HFF-Myc (cell line): ENCODE measurements at regions not wholly inside any gene's neighbourhood (a gene's known extent, or its start where the extent isn't known, plus 50 kb on each side); places are given as distances from the start of the nearest gene placed in this dataset.

Experiments used
- DNase-seq: peaks from one replicate; pipeline ENCODE4 v3.0.0-alpha.2; 2011; ENCODE audit warnings: low read depth; ENCODE audit errors: extremely low read depth
- H3K4me3 ChIP-seq: replicated peaks from 2 replicates; pipeline ENCODE4 v1.5.1; 2011; ENCODE audit warnings: low read depth, mild to moderate bottlenecking, control low read depth, low read length
- CTCF ChIP-seq: IDR thresholded peaks from 2 replicates; pipeline ENCODE4 v1.5.1; 2012; ENCODE audit warnings: mild to moderate bottlenecking, low read depth, low read length, control low read depth; ENCODE audit errors: missing control alignments

DNA sequence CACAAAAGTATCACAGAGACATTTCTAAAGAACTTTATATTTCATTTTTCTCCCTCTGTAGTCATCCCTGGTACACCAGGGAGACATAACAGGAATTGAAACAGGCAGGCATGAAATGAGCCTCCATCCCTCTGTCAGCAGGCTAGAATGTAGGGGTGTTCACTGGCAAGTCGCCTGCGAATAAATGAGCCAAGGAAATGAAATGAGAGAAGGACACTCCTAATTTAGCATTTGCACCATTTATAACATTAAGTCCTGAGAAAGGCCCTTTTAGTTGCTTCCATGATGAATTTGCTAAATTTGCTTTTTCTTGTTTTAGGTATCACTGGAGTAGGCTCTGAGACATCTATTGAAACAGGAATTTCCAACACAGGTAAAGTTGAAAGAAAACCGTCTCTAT lies 192.4 kb upstream of the CNTN1 start:
- no peak for DNase-seq
- H3K4me3 ChIP-seq: no peak overlapping the region
- no peak for TF ChIP-seq CTCF

DNA sequence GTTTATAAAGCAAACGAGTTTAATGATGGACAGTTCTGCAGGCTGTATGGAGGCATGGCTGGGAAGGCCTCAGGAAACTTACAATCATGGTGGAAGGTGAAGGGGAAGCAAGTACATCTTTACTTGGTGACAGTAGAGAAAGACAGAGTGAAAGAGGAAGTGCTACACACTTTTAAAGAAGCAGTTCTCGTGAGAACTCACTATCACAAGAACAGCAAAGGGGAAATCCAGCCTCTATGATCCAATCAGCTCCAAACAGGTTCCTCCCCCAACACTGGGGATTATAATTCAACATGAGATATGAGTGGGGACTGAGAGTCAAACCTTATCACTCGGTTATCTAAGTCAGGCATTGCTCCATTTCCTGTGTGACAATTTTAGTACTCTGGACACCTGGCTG lies 189.9 kb upstream of the CNTN1 start:
- no peak overlapping the region for H3K4me3 ChIP-seq
- TF ChIP-seq CTCF: no peak
- no peak for DNase-seq

GRCh38 chr12:40505327-40505726 lies 186.9 kb upstream of the CNTN1 start:
- H3K4me3 ChIP-seq: no peak overlapping the region
- no peak for TF ChIP-seq CTCF
- DNase-seq: no peak

DNA sequence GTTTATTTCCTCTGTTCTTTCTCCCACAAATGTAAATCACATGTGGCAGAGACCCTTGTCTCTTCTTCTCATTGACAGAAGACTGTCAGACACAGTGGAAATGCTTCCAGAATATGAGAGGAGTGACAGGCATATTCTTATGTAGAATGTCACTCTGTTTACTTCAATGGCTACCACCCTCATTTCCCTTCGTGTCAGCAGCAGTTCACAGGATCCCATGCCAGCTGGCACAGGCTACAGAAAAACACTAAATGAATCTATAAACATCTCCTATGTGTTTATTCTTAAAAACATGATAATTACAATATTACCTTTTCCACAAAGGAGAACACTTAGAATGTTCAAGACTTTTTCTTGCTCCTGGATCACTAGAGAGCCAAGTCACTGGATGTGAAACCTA lies 183.8 kb upstream of the CNTN1 start:
- no peak for TF ChIP-seq CTCF
- no peak for DNase-seq
- no peak overlapping the region for H3K4me3 ChIP-seq

DNA sequence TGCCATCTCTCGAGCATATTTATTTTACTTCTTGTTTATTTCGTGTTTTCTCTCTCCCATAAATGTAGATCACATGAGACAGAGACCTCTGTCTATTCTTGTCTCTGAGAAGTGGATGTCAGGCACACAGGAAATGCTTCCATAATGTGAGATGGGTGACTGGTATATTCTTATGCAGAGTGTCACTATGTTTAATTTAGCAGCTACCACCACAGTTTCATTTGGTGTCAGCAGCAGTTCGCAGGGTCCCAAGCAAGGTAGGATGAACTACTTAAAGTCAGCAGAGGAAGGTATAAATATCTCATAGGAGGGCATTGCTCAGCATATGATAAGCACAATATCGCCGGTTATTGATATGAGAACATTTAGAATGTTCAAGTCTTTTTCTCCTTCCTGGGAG lies 180.9 kb upstream of the CNTN1 start:
- no peak for DNase-seq
- no peak overlapping the region for H3K4me3 ChIP-seq
- TF ChIP-seq CTCF: no peak

DNA sequence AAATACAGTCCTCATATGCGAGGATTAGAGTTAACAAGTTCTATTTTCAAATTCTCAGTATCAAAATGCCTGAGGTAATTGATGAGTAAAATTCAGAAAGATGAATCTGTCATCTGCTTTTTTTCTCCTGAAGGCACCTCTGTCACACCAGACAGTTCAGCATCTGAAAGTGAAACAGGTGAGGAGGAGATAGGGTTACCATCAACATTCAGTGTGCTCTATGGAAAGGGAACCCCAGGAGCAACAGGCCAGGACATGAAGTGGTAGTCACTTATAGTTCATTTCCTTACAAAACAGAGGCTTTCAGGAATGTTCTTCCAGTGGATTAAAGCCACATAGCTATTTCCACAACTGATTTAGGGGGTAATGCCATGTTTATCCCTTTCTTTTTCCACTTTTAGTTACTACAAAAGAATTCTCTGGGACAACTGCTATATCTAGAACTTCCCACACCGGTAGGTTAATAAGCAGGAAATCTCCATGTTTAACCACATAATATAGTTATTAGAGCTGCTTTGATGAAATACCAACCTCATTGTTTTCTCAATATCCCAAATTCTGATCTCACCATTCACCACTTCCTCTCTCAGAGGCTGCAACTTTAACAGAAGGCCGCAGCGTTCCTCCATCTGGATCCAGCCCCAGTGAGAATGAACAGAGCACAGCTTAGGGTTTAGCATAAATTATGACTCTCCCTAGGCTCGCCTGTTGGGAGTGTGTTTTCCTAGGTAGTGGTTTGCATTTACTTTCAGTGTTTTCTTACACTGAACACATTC lies 177.0 kb upstream of the CNTN1 start:
- H3K4me3 ChIP-seq: no peak overlapping the region
- no peak for DNase-seq
- TF ChIP-seq CTCF: no peak

DNA sequence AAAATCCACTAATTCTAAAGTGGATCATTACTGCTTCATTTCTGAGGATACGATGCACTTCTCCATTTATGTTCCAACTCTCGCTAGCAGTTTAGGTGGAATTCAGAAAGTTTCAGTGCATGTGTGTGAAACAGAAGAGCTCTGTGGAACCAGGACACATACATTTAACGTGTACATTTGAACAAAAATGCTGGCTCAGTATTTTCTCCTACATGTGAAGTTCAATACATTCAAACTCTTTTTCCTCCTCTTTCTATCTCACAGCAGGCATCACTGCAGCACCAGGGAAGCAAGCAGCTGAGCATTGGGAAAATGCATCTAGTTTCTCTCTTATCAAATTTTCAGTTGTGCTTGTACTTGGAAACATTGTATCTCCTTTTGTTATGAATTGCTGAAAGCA lies 169.4 kb upstream of the CNTN1 start:
- TF ChIP-seq CTCF: no peak
- no peak overlapping the region for H3K4me3 ChIP-seq
- DNase-seq: no peak
